ENCODE measurements at regions not wholly inside any gene's neighbourhood (a gene's known extent, or its start where the extent isn't known, plus 50 kb on each side); places are given as distances from the start of the nearest gene placed in this dataset.

GRCh38 chr1:64323054-64323453 lies 119.6 kb downstream of the UBE2U start:
- TF ChIP-seq EZH2 (IDR thresholded peaks at IDR 0.05) = no peak
- TF ChIP-seq POLR2AphosphoS5 (IDR thresholded peaks at IDR 0.05; ENCODE audit: borderline replicate concordance, low read depth, low read length) = no peak
